ENCODE measurements at regions not wholly inside any gene's neighbourhood (a gene's known extent, or its start where the extent isn't known, plus 50 kb on each side); places are given as distances from the start of the nearest gene placed in this dataset.

- TF ChIP-seq CTCF (IDR thresholded peaks at IDR 0.05) (no peak), POLR2A (IDR thresholded peaks at IDR 0.05) (no peak)
Measured at GRCh38 chr2:173580351-173580750, 225.7 kb downstream of the CDCA7 start.
